ENCODE measurements at regions not wholly inside any gene's neighbourhood (a gene's known extent, or its start where the extent isn't known, plus 50 kb on each side); places are given as distances from the start of the nearest gene placed in this dataset.

- Histone ChIP-seq H3K4me1 (no peaks in the 10 kb centered on the region), H3K36me3 (no peaks in the 10 kb centered on the region), H3K27me3 (no peaks in the 10 kb centered on the region), H3K27ac (no peak overlapping the region), H3K9me3 (no peaks in the 10 kb centered on the region), H3K4me3 (no peak overlapping the region)
- intact Hi-C loops (cut with DNase I; ENCODE audit: low total_unique reads) (no loop called here), in situ Hi-C loops (cut with MboI; ENCODE audit: low pct_ligation_motif_present in 1 of 4, low pct_unique_long_range_greater_than_20kb in 1 of 4, low sequenced_read_pairs in 3 of 4) (no loop called here)
- no peak for DNase-seq
- TF ChIP-seq POLR2A (IDR thresholded peaks at IDR 0.05) (no peak), POLR2AphosphoS5 (IDR thresholded peaks at IDR 0.05) (no peak), CTCF (IDR thresholded peaks at IDR 0.05) (no peak), EP300 (IDR thresholded peaks at IDR 0.05; ENCODE audit: low read depth) (no peak)
- 15 to 34% methylated on average over 2 to 3 of the region's 3 CpGs for WGBS, 2 donors (ENCODE audit: low coverage in 1 of 2)
These were observed 1021.2 kb downstream of the NR2F1-AS1 start for GRCh38 chr5:92559781-92560180.

- no peaks in the 10 kb centered on the region for H3K9me3 ChIP-seq
- intact Hi-C loops (cut with DNase I; ENCODE audit: low total_unique reads): no loop called here
- no peaks in the 10 kb centered on the region for H3K36me3 ChIP-seq
- no peak overlapping the region for H3K27ac ChIP-seq
- no peaks in the 10 kb centered on the region for H3K4me1 ChIP-seq
- DNase-seq: no peak
- TF ChIP-seq POLR2AphosphoS5 (IDR thresholded peaks at IDR 0.05) (no peak), POLR2A (IDR thresholded peaks at IDR 0.05) (no peak)
- H3K4me3 ChIP-seq: no peak overlapping the region
- WGBS, 2 donors (ENCODE audit: low coverage in 1 of 2): 85% methylated on average over 1 to 4 of the region's 4 CpGs
- in situ Hi-C loops (cut with MboI; ENCODE audit: low pct_ligation_motif_present in 1 of 4, low pct_unique_long_range_greater_than_20kb in 1 of 4, low sequenced_read_pairs in 3 of 4): no loop called here
- no peaks in the 10 kb centered on the region for H3K27me3 ChIP-seq
These were observed 1021.7 kb downstream of the NR2F1-AS1 start for GRCh38 chr5:92559331-92559730.

GRCh38 chr5:92556747-92557146 is 1024.3 kb downstream of the NR2F1-AS1 start:
- no peak for TF ChIP-seq POLR2A (IDR thresholded peaks at IDR 0.05)
- TF ChIP-seq EP300 (IDR thresholded peaks at IDR 0.05; ENCODE audit: low read depth): no peak
- no peak for TF ChIP-seq CTCF (IDR thresholded peaks at IDR 0.05)
- TF ChIP-seq POLR2AphosphoS5 (IDR thresholded peaks at IDR 0.05): no peak
- intact Hi-C loops (cut with DNase I; ENCODE audit: low total_unique reads) (no loop called here), in situ Hi-C loops (cut with MboI; ENCODE audit: low pct_ligation_motif_present in 1 of 4, low pct_unique_long_range_greater_than_20kb in 1 of 4, low sequenced_read_pairs in 3 of 4) (no loop called here)
- DNase-seq: no peak
- WGBS, 2 donors (ENCODE audit: low coverage in 1 of 2): 90 to 95% methylated on average over 1 of the region's 1 CpG
- no peaks in the 10 kb centered on the region for H3K27me3 ChIP-seq
- no peaks in the 10 kb centered on the region for H3K9me3 ChIP-seq
- H3K4me3 ChIP-seq: no peak overlapping the region
- no peak overlapping the region for H3K27ac ChIP-seq
- no peaks in the 10 kb centered on the region for H3K4me1 ChIP-seq
- no peaks in the 10 kb centered on the region for H3K36me3 ChIP-seq

GRCh38 chr5:92554447-92555085 is 1026.5 kb downstream of the NR2F1-AS1 start:
- intact Hi-C loops (cut with DNase I; ENCODE audit: low total_unique reads): no loop called here
- Histone ChIP-seq H3K4me3 (no peak overlapping the region), H3K27me3 (no peaks in the 10 kb centered on the region), H3K27ac (no peak overlapping the region), H3K36me3 (no peaks in the 10 kb centered on the region), H3K9me3 (no peaks in the 10 kb centered on the region), H3K4me1 (no peaks in the 10 kb centered on the region)
- DNase-seq: no peak
- TF ChIP-seq POLR2AphosphoS5 (IDR thresholded peaks at IDR 0.05) (no peak), POLR2A (IDR thresholded peaks at IDR 0.05) (no peak), EP300 (IDR thresholded peaks at IDR 0.05; ENCODE audit: low read depth) (no peak), CTCF (IDR thresholded peaks at IDR 0.05) (no peak)
- 80 to 90% methylated on average over 1 of the region's 1 CpG for WGBS, 2 donors (ENCODE audit: low coverage in 1 of 2)
- in situ Hi-C loops (cut with MboI; ENCODE audit: low pct_ligation_motif_present in 1 of 4, low pct_unique_long_range_greater_than_20kb in 1 of 4, low sequenced_read_pairs in 3 of 4): no loop called here

- DNase-seq: no peak
- intact Hi-C loops (cut with DNase I; ENCODE audit: low total_unique reads) (no loop called here), in situ Hi-C loops (cut with MboI; ENCODE audit: low pct_ligation_motif_present in 1 of 4, low pct_unique_long_range_greater_than_20kb in 1 of 4, low sequenced_read_pairs in 3 of 4) (no loop called here)
- no peaks in the 10 kb centered on the region for H3K36me3 ChIP-seq
- no peaks in the 10 kb centered on the region for H3K27me3 ChIP-seq
- H3K4me3 ChIP-seq: no peak overlapping the region
- H3K9me3 ChIP-seq: no peaks in the 10 kb centered on the region
- TF ChIP-seq CTCF (IDR thresholded peaks at IDR 0.05): no peak
- no peak for TF ChIP-seq EP300 (IDR thresholded peaks at IDR 0.05; ENCODE audit: low read depth)
- TF ChIP-seq POLR2A (IDR thresholded peaks at IDR 0.05): no peak
- TF ChIP-seq POLR2AphosphoS5 (IDR thresholded peaks at IDR 0.05): no peak
- H3K27ac ChIP-seq: no peak overlapping the region
- no peaks in the 10 kb centered on the region for H3K4me1 ChIP-seq
These were observed 1027.7 kb downstream of the NR2F1-AS1 start for GRCh38 chr5:92553326-92553725.
